C4-2B (cell line): ENCODE measurements at regions not wholly inside any gene's neighbourhood (a gene's known extent, or its start where the extent isn't known, plus 50 kb on each side); places are given as distances from the start of the nearest gene placed in this dataset.

Experiments
- CTCF ChIP-seq: fragments of 450-650 bp; conservative IDR thresholded peaks from 2 replicates; pipeline ENCODE4 v1.5.1; 2017; ENCODE audit warnings: mild to moderate bottlenecking
- ZFX ChIP-seq: fragments of 450-650 bp; IDR thresholded peaks from 2 replicates; pipeline ENCODE4 v1.6.1; 2017

- TF ChIP-seq CTCF, result no peak
- no peak for TF ChIP-seq ZFX
Measured at GRCh38 chr10:129040377-129040776, 426.7 kb upstream of the MGMT start.
